ENCODE measurements at regions not wholly inside any gene's neighbourhood (a gene's known extent, or its start where the extent isn't known, plus 50 kb on each side); places are given as distances from the start of the nearest gene placed in this dataset.

DNA sequence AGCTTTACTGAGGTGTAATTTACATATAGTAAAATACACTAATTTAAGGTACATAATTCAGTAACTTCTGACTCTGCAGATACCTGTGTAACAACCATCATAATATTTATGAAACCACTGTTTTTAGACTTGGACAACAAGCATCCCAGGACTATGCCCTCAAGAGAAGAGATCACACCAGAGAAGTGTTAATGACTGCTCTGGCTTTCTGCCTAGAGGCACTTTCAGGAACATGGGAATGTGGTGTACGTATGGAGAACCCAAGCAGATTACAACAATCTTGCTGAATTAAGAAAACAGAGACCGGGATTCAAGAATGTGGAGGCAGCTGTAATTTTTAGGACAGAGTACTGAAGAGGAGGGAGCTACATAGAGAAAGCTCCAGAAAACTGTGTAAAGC, 475.2 kb downstream of the LPIN1 start:
- no peak for FAIRE-seq

DNA sequence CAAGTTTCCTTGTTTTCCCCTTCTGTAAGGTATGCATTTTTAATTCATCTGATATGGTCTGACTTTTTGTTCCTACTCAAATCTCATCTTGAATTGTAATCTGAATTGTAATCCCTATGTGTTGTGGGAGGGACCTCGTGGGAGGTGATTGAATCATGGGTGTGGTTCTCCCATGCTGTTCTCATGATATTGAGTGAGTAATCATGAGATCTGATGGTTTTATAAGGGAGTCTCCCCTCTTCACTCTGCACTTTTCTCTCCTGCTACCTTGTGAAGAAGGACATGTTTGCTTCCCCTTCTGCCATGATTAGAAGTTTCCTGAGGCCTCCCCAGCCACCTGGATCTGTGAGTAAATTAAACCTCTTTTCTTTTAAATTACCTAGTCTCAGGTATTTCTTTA, 476.1 kb downstream of the LPIN1 start:
- FAIRE-seq = no peak

DNA sequence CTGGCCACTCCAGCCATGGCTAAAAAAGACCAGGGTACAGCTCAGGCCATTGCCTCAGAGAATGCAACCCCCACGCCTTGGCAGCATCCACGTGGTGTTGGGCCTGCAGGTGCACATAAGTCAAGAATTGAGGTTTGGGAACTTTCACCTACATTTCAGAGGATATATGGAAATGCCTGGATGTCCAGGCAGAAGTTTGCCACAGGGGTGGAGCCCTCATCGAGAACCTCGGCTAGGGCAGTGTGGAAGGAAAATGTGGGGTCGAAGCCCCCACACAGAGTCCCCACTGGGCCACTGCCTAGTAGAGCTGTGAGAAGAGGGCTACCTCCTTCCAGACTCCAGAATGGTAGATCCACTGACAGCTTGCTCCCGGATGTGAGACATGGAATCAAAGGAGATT, 477.3 kb downstream of the LPIN1 start:
- FAIRE-seq = no peak

DNA sequence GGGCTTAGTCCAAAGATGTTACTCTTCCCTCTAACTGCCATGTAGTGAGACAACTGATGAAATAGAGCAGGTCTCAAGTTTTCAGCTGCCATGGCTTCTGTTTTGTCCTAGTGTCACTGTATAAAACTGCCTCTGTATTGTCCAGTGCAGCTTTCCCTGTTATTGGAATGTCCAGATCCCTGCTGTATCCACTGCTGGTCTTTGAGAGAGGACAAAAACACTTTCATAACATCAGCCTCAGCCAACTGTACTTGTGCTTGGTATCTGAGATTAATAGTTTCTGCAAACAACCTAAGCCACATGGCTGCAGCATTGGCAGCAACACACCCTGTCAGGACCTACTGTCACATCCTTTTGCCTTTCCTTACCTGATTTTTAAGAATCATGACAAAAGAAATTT, 480.2 kb downstream of the LPIN1 start:
- FAIRE-seq = no peak

DNA sequence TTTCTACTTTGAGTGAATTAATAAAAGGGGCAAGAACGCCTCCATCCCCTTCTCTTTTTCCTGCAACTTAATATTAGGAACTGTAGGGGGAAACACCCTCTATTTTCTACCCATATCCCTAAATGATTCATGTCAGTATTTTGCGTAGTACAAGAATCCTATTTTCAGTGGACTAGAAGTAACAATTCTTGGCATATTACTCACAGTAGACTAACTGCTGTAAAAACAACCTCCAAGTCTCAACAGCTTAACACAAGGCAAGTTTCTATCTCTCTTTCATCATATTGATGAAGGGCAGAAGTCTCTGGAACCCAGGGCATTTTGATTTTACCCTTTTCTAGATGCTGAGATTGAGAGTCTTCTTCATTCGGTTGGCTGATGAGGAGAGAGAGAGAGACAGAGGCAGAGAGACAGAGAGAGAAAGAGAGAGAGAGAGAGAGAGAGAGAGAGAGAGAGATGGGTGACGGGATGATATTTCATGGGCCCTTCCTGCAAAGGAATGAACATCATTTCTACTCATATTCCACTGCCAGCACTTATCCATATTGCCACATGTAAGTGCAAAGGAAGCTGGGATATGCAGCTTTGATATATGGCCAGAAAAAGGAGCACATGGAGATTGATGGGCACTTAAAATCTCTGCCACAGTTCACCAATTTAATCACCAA, 481.6 kb downstream of the LPIN1 start:
- no peak for FAIRE-seq

DNA sequence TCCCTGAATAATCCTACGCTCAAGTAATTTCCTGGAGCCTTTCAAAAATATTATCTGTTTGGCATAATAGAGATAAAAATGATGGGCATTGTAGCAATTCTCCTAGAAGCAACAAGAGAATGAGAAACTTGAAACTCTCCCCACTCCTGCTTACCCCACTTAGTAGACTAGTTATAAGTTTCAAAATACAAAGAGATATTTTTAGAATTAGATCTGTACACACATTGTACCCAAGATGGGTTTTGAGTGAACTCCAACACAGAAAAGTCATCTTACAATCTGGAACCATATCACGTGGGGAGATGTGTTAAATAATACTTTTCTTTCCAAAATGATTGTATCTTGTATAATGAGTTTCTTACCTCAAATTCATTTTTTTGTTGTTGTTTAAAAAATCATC, 484.9 kb downstream of the LPIN1 start:
- no peak for FAIRE-seq

DNA sequence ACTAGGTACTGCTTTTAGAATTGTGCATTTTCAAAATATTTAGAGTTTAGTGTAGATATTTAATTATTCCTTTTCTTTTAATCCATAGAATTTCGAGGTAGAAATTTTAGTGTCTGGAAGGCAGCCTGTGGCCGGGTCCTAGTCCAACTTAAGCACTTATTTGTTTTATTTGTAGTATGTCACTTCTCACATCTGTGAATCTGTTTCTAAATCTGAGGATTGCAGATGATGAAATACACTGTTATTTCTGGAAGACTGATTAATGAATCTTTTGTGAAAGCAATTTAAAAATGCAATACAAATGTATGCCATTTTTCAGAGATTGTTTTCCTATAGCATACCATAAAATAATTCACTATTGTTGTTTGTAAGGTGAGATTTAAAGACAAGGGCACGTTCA, 483.9 kb upstream of the TRIB2 start:
- FAIRE-seq = no peak

DNA sequence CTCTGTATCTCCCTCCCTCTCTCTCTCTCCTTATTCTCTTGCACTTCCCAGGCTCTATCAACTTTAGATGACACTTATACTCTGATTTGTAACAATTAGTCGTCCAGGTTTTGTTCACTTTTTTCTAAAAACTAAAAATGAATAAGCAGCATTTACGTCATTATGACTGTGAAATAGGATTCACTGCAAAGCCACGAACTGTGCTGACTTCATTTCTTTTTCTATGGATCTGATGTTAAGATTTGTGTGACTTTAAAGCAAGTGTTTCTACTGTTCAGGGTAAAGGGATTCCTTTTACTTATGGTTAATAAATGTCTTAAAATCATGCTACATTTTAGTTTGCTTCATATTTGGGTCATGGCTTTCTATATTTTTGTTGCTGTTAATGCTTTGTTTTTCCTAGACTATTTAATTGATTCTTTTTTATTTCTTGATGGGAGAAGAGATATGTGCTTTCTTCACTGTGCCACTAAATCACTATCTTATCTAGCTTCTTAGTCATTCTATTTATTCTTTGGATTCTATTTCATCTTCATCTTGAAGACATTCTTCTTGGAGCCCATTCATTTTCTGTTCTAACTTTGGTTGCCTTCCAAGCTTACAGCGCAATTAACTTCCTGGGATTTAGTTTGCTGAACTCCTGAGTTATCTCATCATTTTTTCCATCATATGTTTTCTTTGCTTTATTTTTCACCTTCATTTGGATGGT, 480.4 kb upstream of the TRIB2 start:
- no peak for FAIRE-seq

DNA sequence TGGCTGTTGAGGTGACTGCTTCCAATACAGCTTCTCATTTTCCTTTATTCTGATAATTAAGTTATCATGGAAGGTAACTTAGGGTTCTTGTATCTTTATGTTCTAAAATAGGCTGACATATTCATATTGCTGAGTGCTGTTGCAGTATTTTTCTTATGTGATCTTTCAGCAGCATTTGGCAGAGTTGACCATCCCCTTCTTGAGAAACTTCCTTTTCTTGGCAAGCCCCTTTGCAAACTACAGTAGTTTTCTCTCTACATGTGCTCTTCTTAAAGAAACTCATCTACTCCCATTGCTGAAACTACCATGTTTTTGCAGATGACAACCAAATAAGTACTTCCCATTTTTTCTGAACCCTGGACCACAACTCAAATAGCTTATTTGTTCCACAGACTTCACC, 476.5 kb upstream of the TRIB2 start:
- FAIRE-seq = no peak

DNA sequence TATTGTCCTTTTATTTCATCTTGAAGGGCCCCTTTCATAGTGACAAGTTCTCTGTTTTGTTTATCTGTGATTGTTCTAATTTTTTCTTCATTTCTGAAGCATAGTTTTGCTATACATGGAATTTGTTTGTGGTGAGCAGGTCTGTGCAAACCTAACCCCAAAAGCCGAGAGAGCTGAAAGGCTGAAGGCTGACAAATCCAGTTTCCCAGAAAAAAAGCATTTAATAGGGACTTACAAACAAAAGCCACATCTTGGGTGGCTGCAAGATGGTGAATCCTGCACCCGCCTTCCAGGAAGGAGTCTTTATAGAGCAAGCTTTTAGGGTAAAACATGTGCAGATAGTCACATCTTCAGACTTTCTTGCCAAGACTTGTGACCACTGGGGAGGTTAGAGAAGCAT, 473.4 kb upstream of the TRIB2 start:
- no peak for FAIRE-seq

DNA sequence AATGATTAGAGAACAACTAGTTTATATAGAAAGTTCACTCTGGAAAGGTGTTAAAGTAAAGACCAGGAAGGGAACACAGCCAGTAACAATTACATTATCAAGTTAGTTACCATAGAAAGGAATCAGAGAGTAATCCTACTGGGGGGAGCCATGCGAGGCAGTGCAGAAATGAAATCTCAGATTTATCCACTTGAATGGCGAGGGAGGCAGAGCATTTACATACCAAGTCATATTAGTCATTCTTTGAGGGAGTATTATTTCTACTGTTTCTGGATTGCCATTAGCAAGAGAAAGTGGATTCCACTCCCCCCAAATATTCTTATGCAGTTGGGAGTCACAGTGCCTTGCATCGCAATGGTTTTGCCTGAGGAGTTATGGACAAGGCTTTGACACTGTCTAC, 472.7 kb upstream of the TRIB2 start:
- FAIRE-seq = no peak

DNA sequence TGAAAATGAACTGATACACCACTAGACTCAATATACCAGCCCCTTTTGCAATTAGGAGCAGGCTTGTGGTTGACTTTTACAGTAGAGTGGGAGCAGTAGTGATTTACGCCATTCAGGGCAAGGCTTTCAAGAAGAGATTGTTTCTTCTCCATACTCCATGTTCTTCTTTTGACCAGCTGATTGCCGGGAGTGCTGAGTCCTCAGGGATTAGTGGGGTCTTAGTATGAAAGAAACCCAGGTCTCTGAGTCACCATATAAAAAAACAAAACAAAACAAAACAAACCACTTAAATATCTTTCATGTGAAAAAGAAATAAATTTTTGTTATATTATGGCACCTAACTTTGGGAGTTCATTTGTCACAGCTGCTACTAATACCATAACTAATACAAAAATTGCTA, 465.6 kb upstream of the TRIB2 start:
- FAIRE-seq = no peak

DNA sequence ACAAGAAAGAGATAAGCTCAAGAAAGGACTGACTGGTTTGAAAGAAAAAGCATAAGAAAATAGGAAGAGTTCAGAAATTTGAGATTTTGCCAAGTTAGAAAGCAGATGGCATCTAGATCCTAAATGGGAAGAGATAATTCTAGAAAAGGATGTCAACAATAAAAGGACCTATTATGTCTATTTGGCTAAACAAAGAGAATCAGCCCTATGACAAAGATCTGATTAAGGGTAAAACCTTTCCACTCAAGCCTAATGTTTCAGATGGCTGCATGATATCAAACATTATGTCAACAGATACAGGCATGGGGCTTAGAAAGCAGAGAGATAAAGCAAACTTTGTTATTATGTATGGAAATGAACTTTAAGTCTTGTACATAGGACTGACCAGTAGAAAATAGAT, 465.0 kb upstream of the TRIB2 start:
- no peak for FAIRE-seq

DNA sequence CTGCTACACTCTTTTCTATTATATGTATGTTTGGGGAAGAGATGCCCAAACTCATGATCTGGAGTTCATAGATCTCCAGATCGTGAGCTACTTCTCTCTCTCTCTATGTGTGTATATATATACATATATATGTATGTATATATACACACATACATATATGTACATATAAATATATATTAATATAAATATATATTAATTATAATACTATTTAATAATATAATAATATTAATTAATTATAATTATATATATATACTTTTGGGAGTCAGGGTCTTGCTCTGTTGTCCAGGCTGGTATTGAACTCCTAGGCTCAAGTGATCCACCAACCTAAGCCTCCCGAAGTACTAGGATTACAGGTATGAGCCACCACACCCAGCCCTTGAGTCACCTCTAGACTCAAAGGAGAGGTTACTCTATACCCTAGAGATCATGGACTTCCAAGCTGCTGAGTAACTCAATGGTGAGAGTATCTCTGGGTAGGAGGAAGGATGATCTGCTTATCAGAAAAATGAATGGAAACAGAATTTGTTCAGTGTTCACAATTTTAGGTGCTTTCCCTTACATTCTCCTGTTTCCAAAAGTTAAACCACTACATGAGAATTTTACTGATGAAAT, 463.5 kb upstream of the TRIB2 start:
- FAIRE-seq = peak; percentile 15

DNA sequence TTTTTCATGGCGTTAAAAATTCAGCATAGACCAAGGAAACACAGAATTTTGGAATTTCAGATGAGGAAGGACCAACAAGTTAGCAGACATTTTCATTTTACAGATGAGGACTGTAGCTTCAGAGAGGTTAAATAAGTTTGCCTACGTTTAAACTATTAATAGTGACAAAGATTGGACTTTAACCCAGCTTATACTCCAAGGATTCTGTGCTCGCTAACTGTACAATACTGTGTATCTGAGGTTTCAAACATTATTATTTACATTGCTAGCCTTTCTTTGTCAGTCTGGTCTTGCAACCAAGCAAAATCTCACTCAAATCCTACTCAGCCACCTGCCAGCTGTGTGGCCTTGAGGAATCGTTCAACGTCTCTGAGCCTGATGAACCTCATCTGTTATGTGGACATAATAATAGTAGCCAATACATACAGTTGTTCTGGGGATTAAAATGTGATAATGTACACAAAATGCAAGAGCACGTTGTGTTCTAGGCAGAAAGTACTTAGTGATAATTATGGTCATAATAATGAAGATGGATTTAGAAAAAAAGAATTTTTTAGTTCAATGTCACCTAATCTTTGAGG, 462.4 kb upstream of the TRIB2 start:
- FAIRE-seq = no peak

DNA sequence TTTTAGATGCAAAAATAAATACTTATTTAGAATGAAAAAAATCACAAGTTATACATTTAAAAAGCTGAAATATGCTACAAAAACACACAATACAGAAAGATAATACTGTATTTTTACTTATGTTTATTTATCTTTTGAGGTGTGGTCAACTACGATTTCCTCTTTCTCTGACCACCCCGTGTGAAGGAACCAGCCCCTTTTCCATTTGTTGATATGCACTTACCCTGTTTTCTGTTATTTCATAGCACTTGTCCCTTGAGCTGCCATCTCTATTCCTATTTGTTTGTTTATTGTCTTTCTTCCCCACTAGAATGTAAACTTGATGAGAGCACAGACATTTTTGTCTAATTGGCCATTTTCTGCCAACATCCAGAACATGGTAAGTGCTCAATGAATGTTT, 460.5 kb upstream of the TRIB2 start:
- no peak for FAIRE-seq

DNA sequence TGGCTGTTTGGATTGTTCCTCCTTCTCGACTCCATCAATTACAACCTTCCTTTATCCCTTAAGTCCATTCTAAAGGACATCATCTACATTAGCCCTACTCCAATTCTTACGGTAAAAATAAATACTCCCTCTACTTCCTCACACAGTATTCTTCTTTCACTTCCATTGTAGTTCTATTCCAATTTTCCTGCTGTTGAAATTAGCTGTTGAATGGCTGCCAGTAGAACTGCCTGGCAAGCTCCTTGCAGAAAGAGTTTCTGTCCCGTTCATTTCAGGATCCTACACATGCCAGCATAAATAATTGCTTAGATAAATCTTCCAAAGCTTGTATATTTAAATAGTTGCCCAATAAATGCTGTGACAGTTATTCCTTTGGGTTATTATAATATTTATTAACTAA, 459.3 kb upstream of the TRIB2 start:
- no peak for FAIRE-seq

DNA sequence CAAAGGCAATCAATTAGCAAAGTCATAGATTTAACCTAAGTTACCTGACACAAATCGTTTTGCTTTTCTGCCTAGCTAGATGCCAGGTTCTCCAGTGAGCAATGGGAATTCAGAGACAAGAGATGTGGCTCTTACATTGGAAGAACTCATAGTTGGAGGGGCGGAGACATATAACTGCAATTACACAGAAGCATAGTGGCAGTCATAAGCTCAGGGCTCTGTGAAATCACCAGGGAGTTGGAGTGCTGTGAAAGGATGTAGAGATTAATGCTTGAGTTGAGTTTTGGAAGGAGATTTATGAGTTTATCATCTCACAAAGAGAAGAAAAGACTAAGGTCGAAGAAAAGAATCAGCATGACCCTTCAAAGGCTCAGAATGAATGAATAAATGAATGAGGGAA, 457.2 kb upstream of the TRIB2 start:
- FAIRE-seq = no peak

DNA sequence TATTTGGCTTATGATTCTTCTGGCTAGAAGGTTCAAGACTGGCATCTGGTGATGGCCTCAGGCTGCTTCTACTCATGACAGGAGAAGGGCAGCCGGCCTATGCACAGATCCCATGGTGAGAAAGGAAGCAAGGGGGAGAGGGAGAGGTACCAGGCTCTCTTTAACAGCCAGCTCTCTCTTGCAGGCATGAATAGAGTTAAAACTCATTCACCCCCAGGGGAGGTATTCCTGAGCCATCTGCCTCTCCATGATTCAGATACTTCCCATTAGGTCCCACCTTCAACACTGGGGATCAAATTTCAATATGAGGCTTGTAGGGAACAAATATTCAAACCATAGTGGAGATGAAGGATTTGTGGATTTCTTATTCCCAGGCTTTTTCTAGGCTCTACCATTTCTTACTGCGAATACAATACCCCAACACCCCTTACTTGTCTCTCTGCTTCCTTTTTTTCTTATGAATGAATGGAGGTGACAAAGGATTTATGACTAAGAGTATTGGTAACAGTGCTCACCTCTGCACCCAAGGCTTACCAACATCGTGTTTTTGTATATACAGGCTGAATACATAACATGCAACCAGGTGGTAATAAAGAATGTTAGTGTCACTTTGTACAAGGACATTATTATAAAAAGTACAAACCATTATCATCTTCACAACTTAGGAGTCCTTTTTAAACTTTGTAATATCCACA, 454.6 kb upstream of the TRIB2 start:
- FAIRE-seq = no peak

DNA sequence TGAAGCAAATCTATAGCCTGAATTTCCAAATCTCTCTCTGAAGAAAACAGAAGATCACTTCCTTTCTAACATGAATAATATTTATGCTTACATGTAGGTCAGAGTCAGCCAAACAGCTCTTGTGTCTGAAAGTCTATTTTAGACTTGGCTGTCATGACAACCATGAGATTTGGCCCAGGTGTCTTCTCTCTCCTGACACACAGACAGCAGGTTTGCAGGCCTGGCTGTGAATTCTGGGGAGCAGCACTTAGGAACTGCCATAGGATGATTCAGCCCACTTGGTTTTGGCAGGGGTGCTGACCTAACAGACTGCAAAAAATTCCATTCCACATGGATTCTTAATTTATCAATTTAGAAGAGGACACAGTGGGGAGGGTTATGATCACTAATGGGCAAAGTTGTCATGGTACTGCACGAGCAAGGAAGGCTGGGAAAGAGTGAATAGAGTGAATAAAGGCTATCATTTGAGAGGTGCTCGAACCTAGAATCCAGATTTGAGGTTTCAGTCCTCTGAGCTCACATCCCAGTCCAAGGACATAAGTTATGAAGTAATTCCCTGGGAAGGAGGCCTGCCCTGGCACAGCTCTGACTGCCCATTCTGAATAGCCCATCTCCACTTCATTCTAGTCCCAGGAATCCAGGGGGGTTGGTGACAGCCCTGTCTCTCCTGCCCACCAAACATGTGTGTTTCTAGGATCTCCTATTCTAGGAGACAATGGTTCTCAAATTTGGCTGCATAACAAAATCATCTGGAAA, 453.9 kb upstream of the TRIB2 start:
- FAIRE-seq = no peak

DNA sequence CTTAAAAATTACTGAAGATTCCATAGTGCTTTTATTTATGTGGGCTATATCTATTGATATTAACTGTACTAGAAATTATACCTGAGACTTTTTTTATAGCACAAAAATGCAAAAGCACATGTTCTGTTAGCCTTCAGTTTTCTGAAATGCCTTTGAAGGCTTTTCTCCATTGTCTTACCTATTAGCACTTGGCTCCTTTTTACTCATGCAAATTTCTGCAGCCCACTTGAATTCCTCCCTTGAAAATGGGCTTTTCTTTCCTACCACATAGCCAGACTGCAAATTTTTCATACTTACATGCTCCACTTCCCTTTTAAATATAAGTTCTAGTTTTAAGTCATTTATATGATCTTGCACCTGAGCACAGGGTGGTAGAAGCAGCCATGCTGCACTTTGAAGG, 453.0 kb upstream of the TRIB2 start:
- no peak for FAIRE-seq

DNA sequence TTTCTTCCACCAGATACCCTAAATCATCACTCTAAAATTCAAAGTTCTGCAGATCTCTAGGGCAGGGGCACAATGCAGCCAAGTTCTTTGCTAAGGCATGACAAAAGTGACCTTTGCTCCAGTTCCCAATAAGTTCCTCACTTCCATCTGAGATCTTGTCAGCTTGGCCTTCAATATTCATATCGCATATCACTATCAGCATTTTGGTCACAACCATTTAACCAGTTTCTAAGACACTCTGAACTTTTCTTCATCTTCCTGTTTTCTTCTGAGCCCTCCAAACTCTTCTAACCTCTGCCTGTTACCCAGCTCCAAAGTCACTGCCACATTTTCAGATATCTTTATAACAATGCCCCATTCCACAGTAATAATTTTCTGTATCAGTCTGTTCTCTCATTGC, 452.6 kb upstream of the TRIB2 start:
- FAIRE-seq = no peak

DNA sequence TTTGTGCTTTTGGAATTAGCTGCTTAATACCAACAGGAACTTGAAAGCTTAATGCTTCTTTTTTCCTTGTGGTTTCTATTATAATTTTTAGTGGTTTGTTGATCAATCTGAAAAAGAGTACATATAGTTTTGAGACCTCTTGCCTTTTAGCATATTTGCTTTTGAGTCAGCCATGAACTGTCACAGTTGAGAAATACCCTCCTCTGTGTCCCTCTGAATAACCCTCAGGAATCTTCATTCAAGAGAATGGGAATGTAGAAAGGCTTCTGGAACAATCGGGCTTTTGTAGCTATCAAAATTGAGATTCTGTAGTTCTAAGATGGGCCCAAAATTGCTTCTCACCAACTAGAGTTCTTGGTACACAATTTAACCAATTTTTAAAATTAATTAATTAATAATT, 451.1 kb upstream of the TRIB2 start:
- no peak for FAIRE-seq
